GM21737 (cell line): ENCODE measurements at regions not wholly inside any gene's neighbourhood (a gene's known extent, or its start where the extent isn't known, plus 50 kb on each side); places are given as distances from the start of the nearest gene placed in this dataset.

ENCODE experiments used
- ATAC-seq: cut with Tn5 transposase; IDR thresholded peaks from one replicate; pipeline ENCODE4 v1.9.1; 2021; ENCODE audit warnings: mild to moderate bottlenecking, moderate library complexity; ENCODE audit not compliant: unreplicated experiment

DNA sequence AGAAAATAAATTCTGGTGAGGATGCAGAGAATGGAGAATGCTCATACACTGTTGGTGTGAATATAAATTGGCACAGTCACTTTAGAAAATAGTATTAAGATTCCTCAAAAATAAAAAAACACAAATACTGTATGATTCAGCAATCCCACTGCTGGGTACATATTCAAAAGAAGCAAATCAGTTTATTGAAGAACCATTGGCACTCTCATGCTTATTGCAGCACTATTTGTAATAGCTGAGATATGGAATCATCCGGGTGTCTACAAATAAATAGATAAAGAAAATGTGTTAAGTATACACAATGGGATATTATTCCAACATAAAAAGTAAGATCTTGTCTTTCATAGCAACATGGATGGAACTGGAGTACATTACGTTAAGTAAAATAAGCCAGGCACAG is 579.4 kb upstream of the SEL1L start:
- no peak for ATAC-seq

GRCh38 chr14:82113710-82114109 is 580.1 kb upstream of the SEL1L start:
- ATAC-seq = no peak

- no peak for ATAC-seq
These were observed 583.1 kb upstream of the SEL1L start for GRCh38 chr14:82116721-82117120.

DNA sequence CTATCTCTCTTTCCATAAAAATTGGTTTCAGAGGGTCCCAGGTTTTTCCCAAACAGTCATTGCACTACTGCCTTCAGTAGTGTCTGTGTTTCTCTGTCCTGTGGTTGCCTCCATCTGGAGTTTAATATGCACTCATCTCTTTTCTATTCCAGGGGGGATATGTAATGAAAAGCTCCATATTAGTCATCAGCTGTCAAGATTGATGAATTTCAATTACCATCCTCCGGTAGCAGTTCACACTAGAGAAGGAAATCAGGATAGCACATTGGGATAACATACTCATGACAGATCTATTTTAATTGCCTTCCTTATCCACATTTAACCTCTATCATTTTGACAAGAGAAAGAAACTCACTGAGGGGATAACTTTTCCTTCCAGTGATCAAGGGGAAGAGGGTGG is 589.0 kb upstream of the SEL1L start:
- ATAC-seq = no peak

- ATAC-seq = no peak
These were observed 590.9 kb upstream of the SEL1L start for GRCh38 chr14:82124511-82124910.

GRCh38 chr14:82126006-82126405 is 592.4 kb upstream of the SEL1L start:
- no peak for ATAC-seq

DNA sequence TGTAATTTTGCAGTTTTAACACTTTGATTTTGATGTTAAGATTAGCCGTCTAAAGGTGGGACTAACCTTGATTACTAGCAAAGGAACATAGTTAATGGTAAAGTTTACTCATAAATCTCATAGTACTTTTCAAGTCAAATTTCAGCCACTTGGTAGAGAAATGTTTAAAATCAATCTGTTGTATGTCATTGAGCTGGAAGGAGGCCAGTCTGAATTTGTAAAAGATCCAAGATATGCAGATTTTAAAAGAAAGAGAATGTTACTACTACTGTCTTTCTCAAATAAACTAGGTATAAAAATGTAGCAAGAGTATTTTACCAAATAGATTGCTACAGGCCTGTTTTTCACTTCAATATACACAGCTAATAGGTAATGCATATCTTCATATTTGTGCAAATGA is 600.8 kb upstream of the SEL1L start:
- ATAC-seq = no peak

GRCh38 chr14:82138431-82138830 is 604.8 kb upstream of the SEL1L start:
- no peak for ATAC-seq

- no peak for ATAC-seq
These were observed 613.2 kb upstream of the SEL1L start for GRCh38 chr14:82146846-82147245.

DNA sequence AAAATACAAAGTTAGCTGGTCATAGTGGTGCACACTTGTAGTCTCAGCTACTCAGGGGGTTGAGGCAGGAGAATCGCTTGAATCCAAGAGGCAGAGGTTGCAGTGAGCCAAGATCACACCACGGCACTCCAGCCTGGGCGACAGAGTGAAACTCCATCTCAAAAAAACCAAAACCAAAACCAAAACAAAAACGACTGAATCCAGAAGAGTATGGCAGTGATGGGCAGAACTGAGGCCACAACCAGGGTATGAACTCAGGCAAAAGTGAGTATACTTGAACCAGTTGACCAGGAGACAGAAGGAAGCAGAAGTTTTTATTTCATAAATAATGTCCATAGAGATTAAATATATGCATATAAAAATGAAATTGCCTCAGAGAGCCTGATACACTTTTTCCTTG is 620.0 kb upstream of the SEL1L start:
- ATAC-seq = no peak

- ATAC-seq = no peak
These were observed 626.0 kb upstream of the SEL1L start for GRCh38 chr14:82159624-82160023.

DNA sequence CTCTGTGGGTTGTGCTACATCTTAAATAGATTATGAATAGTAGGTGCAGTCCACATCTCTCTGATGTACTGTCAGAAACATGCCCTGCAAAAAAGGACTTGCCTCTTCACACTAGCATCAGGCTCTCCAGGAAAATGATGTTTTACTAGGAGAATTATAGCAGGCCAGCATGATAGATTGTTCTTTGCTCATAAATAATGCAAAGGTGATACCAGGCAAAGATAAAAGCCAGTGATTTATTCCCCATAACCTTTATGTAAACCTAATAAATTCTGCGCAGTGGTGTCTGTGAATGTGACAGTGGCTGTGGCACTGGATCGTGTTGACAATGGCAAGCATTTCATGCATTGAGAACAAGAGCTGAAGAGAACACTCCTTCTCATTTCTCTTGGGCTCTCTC is 646.5 kb upstream of the SEL1L start:
- ATAC-seq = no peak

DNA sequence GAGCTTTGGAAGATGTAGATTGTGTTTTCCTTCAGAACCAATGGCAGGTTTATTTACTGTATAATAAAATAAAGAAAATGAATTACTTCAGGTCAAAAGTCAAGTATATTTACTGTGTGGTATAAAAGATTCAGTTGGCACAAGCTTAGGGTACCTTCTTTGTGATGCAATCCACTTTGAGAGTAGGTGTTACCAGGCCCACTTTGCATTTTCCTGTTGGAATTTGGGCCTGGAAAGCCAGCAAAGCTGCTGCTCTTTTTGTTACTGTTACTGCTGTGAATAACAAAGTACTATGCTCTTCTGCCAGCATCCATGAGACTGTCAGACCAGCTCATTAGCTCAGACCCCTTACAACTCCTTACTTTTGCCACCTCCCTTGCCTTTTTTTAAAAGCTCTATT is 649.0 kb upstream of the SEL1L start:
- no peak for ATAC-seq

DNA sequence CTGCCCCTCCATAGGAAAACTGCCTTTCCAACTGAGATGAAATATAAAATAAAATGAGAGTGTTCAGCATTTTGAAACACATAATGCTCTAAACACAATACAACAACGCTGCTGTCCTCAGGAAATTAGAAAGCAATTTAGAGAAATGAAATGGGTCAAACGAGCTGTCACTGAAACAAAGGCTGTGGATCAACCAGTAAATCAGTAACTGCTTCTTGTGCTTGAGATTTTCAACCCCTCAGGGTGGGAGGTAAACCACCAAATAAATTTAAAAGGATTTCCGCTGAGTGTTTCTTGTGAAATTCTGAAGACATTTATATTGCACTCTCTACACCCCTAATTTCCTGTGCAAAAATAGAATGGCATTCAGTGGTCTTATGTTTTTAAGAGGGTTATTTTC is 657.1 kb upstream of the SEL1L start:
- ATAC-seq = no peak

- ATAC-seq = no peak
These were observed 658.7 kb upstream of the SEL1L start for GRCh38 chr14:82192387-82192786.

DNA sequence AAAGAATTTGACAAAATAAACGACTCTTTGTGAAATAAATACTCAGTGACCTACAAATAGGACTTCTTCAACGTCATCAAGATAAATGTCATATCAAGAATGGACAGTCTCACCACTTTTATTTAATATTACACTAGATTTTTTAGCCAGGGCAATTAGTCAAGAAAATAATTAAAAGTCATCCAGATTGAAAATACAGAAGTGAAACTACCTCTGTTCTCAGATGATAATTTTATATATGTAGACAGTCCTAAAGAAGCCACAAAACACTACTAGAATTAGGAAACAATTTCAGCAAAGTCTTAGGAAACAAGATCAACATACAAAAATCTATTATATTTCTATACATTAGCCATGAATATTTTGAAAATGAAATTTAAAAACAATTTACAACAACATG is 689.6 kb upstream of the SEL1L start:
- ATAC-seq = no peak

DNA sequence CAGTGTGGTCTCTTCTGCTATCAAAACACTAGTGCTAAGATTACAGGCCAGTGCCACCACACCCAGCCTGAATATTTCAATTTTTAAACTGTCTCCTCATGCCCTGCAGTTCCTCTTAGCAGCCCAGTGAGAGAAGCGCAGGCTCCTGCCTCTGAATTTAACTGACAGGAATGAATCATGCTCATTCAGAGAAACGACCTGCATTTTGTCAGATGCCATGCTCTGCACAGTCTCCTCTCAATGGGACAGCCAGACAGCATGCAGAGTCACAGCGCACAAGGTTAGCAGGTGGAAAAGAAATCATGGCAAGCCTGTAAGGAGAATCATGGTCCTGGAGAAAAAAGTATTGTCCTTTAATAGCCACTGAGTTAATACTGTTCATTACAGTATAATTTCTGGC is 691.0 kb upstream of the SEL1L start:
- no peak for ATAC-seq

DNA sequence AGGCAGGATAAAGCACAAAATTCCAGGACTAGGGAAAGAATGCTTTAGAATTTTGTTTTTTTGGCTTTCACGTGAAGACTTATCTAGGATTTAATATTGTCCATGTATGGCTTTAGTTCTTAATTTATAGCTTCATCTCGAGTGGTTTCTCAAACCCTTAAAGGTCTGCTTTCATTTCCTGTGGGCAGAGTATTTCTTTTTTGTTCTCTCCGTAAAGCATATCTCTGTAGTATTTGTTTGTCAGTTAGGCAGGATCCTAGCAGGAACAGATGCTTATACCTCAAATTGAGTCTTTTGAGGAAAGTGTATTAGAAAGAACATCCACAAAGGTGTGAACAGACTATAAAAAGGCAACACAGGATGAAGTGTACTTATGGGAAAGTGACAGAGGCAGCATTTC is 697.1 kb upstream of the SEL1L start:
- ATAC-seq = no peak

DNA sequence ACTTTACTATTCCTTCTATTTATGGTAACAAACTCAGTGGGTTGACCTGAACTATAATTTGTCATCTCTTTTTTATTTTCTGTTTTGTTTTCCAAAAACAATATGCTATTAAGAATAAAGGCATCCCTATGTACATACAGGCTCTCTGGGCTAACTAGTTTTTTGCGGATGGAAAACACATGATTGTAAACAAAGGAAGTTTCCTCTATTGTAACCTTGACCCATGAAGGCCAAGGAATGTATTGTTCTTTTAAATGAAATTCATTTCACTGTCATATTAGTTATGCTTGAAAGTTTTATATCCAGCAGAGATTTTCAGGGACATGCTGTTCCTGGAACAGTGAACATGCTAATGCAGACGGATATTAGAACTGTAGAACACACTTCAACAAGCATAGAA is 705.0 kb upstream of the SEL1L start:
- ATAC-seq = no peak

- no peak for ATAC-seq
These were observed 705.6 kb upstream of the SEL1L start for GRCh38 chr14:82239223-82239622.

DNA sequence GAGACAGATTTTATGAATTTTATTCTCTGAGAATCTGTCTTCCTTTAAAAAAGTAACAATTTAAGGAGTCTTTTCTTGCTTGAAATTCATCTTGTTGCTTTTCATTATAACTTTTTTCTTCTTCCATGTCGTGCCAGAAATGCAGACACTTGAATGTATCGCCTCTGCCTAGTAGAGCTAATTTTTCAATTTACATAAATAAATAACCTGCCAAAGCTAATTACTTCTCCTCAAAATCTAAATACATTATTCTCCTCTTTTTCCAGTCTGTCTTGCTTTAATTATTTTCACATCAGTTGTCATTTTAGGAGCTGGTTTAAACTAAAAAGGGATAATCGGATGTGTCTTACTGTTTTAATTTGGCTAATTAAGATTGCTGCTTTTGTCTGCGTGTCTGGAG is 711.1 kb upstream of the SEL1L start:
- no peak for ATAC-seq

- no peak for ATAC-seq
These were observed 717.8 kb upstream of the SEL1L start for GRCh38 chr14:82251494-82251893.

DNA sequence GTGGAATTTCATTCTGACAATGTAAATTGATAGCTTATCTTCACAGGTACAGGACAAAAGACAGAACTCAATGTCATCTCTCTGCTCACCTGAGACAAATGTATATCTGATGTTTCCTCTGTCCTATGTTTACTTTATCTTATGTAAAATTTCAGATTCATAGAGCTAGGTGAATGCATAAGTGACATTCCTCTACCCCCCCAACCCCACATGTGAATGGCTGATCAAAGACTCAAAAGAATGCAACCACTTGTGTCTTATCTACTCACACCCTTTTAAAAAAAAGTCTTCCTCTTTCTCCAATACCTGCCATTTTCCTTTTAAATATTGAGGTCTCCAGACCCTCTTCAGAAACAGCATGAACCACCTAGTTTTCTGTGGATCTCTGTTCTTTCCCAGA is 736.6 kb upstream of the SEL1L start:
- ATAC-seq = no peak

DNA sequence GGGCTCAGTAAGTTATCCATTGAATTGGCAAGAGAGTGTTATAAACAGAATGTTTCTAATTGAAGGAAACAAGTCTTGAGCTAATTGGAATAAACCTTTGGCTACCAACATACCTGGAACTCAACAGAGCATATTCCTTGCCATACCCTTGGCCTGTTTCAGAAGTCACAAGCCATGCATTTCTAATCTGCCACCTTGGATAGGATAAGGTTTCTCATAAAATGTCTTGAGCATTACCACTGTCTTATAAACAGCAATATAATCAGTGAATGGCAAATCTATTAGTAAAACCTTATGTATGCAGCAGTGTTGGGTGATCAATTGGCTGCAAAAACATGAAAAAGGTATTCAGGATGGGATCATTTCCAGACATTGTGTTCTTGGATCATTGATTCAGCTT is 765.2 kb upstream of the SEL1L start:
- ATAC-seq = no peak
